ENCODE measurements at regions not wholly inside any gene's neighbourhood (a gene's known extent, or its start where the extent isn't known, plus 50 kb on each side); places are given as distances from the start of the nearest gene placed in this dataset.

- no peak for DNase-seq (ENCODE audit: low read depth)
Measured at GRCh38 chr15:66832664-66833063, 130.6 kb downstream of the SMAD6 start.

- no peak for DNase-seq (ENCODE audit: low read depth)
Measured at GRCh38 chr15:66833371-66833770, 131.3 kb downstream of the SMAD6 start.

GRCh38 chr15:66833803-66834202, 131.8 kb downstream of the SMAD6 start:
- no peak for DNase-seq (ENCODE audit: low read depth)

GRCh38 chr15:66834881-66835878, 133.1 kb downstream of the SMAD6 start:
- DNase-seq (ENCODE audit: low read depth), result no peak

GRCh38 chr15:66836231-66837030, 134.4 kb downstream of the SMAD6 start:
- no peak for DNase-seq (ENCODE audit: low read depth)

GRCh38 chr15:66838202-66838601, 136.2 kb downstream of the SMAD6 start:
- DNase-seq (ENCODE audit: low read depth), result no peak

GRCh38 chr15:66838671-66839239, 136.7 kb downstream of the SMAD6 start:
- peak; percentile 48 for DNase-seq (ENCODE audit: low read depth)

- no peak for DNase-seq (ENCODE audit: low read depth)
Measured at GRCh38 chr15:66839506-66840112, 137.6 kb downstream of the SMAD6 start.

GRCh38 chr15:66840615-66841390, 138.8 kb downstream of the SMAD6 start:
- no peak for DNase-seq (ENCODE audit: low read depth)

- DNase-seq (ENCODE audit: low read depth), result peak; percentile 90
Measured at GRCh38 chr15:66841953-66842681, 140.1 kb downstream of the SMAD6 start.

- peak; percentile 26 for DNase-seq (ENCODE audit: low read depth)
Measured at GRCh38 chr15:66842710-66843441, 140.8 kb downstream of the SMAD6 start.

- no peak for DNase-seq (ENCODE audit: low read depth)
Measured at GRCh38 chr15:66843581-66843980, 141.5 kb downstream of the SMAD6 start.

GRCh38 chr15:66844041-66844746, 142.2 kb downstream of the SMAD6 start:
- no peak for DNase-seq (ENCODE audit: low read depth)

GRCh38 chr15:66844747-66845145, 142.7 kb downstream of the SMAD6 start:
- no peak for DNase-seq (ENCODE audit: low read depth)

- DNase-seq (ENCODE audit: low read depth), result no peak
Measured at GRCh38 chr15:66845266-66845785, 143.3 kb downstream of the SMAD6 start.

GRCh38 chr15:66846031-66846430, 144.0 kb downstream of the SMAD6 start:
- DNase-seq (ENCODE audit: low read depth), result no peak

- no peak for DNase-seq (ENCODE audit: low read depth)
Measured at GRCh38 chr15:66846811-66847210, 144.8 kb downstream of the SMAD6 start.

GRCh38 chr15:66847565-66847991, 145.5 kb downstream of the SMAD6 start:
- DNase-seq (ENCODE audit: low read depth), result no peak

Measured in HT1080 (cell line).